Right lobe of liver (tissue), 6 donors: ENCODE measurements at regions not wholly inside any gene's neighbourhood (a gene's known extent, or its start where the extent isn't known, plus 50 kb on each side); places are given as distances from the start of the nearest gene placed in this dataset.
A peak's percentile ranks its signal among the peaks of the same experiment; 100 is the strongest.

Source experiments
- ATAC-seq, 4 donors: fragments of 200-7000 bp; cut with Tn5 transposase; one replicate each; pipeline ENCODE4 v1.9.1; 2020; ENCODE audit warnings: mild to moderate bottlenecking in 4 of 4, moderate library complexity in 4 of 4
- DNase-seq, 3 donors: peaks; one replicate each; pipeline ENCODE4 v3.0.0-alpha.2; 2020
- H3K27ac ChIP-seq, 3 donors: fragments of 200-600 bp; one replicate each; pipeline ENCODE4 v1.8.0; 2022
- H3K27me3 ChIP-seq, 2 donors: fragments of 200-600 bp; one replicate each; pipeline ENCODE4 v1.8.0; 2022
- H3K36me3 ChIP-seq, 4 donors: fragments of 200-600 bp; sonication (generic) in 1 of 4; one replicate each; pipeline versions ENCODE4 v1.5.1 to v1.8.0; 2017 to 2022; ENCODE audit warnings: control low read depth in 1 of 4
- H3K4me1 ChIP-seq, 4 donors: fragments of 200-600 bp; sonication (generic) in 1 of 4; one replicate each; pipeline versions ENCODE4 v1.5.1 to v1.8.0; 2017 to 2022; ENCODE audit warnings: control low read depth in 1 of 4
- H3K4me3 ChIP-seq, 3 donors: fragments of 200-600 bp; one replicate each; pipeline ENCODE4 v1.8.0; 2022
- H3K9me3 ChIP-seq, 4 donors: fragments of 200-600 bp; sonication (generic) in 1 of 4; one replicate each; pipeline versions ENCODE4 v1.5.1 to v1.8.0; 2017 to 2022; ENCODE audit warnings: control low read depth in 1 of 4
- POLR2A ChIP-seq: fragments of 450-650 bp; IDR thresholded peaks from one replicate; pipeline ENCODE4 v1.6.1; 2017; ENCODE audit warnings: antibody characterized with exemption, mild to moderate bottlenecking
- whole genome bisulfite sequencing: methylation state at CpG from one replicate; pipeline ENCODE4 v1.1.6; 2018; ENCODE audit warnings: low coverage, low lambda C conversion rate; ENCODE audit not compliant: insufficient coverage; ENCODE audit errors: missing lambda C conversion rate; 5-methylcytosine and 5-hydroxymethylcytosine counted together
- intact Hi-C, 2 donors: fragments of 100-400 bp; cut with DNase I; formaldehyde crosslinking; loops; one replicate each; pipeline versions ENCODE4 v1.11.2 to v1.14.1; 2022
- TF ChIP-seq, protein P1 (sequence below), 4 donors: fragments of 200-600 bp in 3 of 4; fragments of 450-650 bp in 1 of 4; IDR thresholded peaks; one replicate each; pipeline versions ENCODE4 v1.5.1 to v1.8.0; 2016 to 2022; ENCODE audit warnings: antibody characterized with exemption in 4 of 4, mild to moderate bottlenecking in 2 of 4
- donor health status: DM: no; HTN: yes; CAD: no.
- donor health status: DM: no; HTN: no; CAD: no.
- donor health status: DM: no; HTN: no; CAD: no.
- donor health status: DM: no; HTN: yes; CAD: no.
- donor health status: DM: no; HTN: yes; CAD: no.

- H3K4me1 ChIP-seq, result no peaks in the 10 kb centered on the region
- intact Hi-C loops, result no loop called here
- no peaks in the 10 kb centered on the region for H3K36me3 ChIP-seq
- no peak overlapping the region for H3K4me3 ChIP-seq
- no peaks in the 10 kb centered on the region for H3K27me3 ChIP-seq
- no peak overlapping the region for H3K27ac ChIP-seq
- H3K9me3 ChIP-seq, result no peaks in the 10 kb centered on the region
- DNase-seq (no peak), ATAC-seq (peak in 1 of 4 donors; percentile 58)
- TF ChIP-seq, protein P1, sequence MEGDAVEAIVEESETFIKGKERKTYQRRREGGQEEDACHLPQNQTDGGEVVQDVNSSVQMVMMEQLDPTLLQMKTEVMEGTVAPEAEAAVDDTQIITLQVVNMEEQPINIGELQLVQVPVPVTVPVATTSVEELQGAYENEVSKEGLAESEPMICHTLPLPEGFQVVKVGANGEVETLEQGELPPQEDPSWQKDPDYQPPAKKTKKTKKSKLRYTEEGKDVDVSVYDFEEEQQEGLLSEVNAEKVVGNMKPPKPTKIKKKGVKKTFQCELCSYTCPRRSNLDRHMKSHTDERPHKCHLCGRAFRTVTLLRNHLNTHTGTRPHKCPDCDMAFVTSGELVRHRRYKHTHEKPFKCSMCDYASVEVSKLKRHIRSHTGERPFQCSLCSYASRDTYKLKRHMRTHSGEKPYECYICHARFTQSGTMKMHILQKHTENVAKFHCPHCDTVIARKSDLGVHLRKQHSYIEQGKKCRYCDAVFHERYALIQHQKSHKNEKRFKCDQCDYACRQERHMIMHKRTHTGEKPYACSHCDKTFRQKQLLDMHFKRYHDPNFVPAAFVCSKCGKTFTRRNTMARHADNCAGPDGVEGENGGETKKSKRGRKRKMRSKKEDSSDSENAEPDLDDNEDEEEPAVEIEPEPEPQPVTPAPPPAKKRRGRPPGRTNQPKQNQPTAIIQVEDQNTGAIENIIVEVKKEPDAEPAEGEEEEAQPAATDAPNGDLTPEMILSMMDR (IDR thresholded peaks at IDR 0.05), result no peak
- TF ChIP-seq POLR2A, result no peak
- 40% methylated on average over 3 of the region's 9 CpGs for WGBS
Measured at GRCh38 chr20:39253051-39253755, 291.1 kb downstream of the DHX35 start.

- no peaks in the 10 kb centered on the region for H3K36me3 ChIP-seq
- no peak overlapping the region for H3K4me3 ChIP-seq
- no peaks in the 10 kb centered on the region for H3K27me3 ChIP-seq
- H3K27ac ChIP-seq, result no peak overlapping the region
- WGBS, result 74% methylated on average over 5 of the region's 6 CpGs
- ATAC-seq (no peak), DNase-seq (no peak)
- intact Hi-C loops, result no loop called here
- no peaks in the 10 kb centered on the region for H3K4me1 ChIP-seq
- TF ChIP-seq, protein P1 (IDR thresholded peaks at IDR 0.05), result no peak
- TF ChIP-seq POLR2A, result no peak
- H3K9me3 ChIP-seq, result no peaks in the 10 kb centered on the region
Measured at GRCh38 chr20:39252035-39252434, 289.9 kb downstream of the DHX35 start.

GRCh38 chr20:39249798-39250197, 287.7 kb downstream of the DHX35 start:
- TF ChIP-seq POLR2A, result no peak
- TF ChIP-seq, protein P1 (IDR thresholded peaks at IDR 0.05), result no peak
- H3K4me1 ChIP-seq, result no peaks in the 10 kb centered on the region
- ATAC-seq, result no peak

DNA sequence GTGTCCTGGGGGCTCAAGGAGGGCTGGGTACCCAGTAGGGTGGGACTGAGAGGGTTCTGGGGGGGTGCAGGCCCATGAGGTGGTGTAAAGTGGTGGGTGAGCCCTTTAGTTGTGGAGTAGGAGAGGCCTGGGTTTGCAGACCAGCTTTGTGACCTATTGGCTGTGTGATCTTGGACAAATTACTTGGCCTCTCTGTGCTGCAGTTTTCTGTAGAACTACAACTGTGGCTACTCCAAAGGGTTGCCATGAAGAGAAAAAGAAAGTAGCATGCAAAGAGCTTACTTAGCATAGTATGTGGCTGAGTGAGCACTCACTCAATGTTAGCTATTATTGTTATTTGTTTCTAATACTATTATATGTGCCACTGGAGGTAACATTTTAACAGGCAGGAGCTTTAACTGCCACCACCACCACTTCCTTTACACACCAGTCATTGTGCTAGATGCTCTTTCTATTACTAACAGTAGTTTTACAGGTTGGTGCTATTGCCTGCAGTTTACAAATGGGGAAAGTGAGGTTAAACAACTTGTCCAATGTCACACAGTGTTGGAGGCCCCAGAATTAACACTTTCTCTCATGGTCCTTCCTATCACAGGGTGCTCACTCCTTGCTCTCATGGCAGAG, 286.8 kb downstream of the DHX35 start:
- intact Hi-C loops, result no loop called here

More at GRCh38 chr20:39249798-39250197, 287.7 kb downstream of the DHX35 start:
- no peak overlapping the region for H3K4me3 ChIP-seq
- no peaks in the 10 kb centered on the region for H3K27me3 ChIP-seq
- H3K9me3 ChIP-seq, result no peaks in the 10 kb centered on the region
- DNase-seq, result no peak
- intact Hi-C loops, result no loop called here
- no peaks in the 10 kb centered on the region for H3K36me3 ChIP-seq
- no peak overlapping the region for H3K27ac ChIP-seq
- WGBS, result 67% methylated on average over 3 of the region's 4 CpGs

More for the DNA sequence above, 286.8 kb downstream of the DHX35 start:
- TF ChIP-seq, protein P1 (IDR thresholded peaks at IDR 0.05), result no peak
- no peak for TF ChIP-seq POLR2A
- Histone ChIP-seq H3K27ac (no peak overlapping the region), H3K4me3 (no peak overlapping the region), H3K4me1 (no peaks in the 10 kb centered on the region), H3K27me3 (no peaks in the 10 kb centered on the region), H3K9me3 (no peaks in the 10 kb centered on the region), H3K36me3 (no peaks in the 10 kb centered on the region)
- DNase-seq, result no peak
- ATAC-seq, result no peak
